H9 (cell line): ENCODE measurements at regions not wholly inside any gene's neighbourhood (a gene's known extent, or its start where the extent isn't known, plus 50 kb on each side); places are given as distances from the start of the nearest gene placed in this dataset.

Source experiments
- DNase-seq: peaks from one replicate; pipeline ENCODE4 v3.0.0-alpha.2; 2017
- H2AFZ ChIP-seq: one replicate; pipeline ENCODE4 v1.6.1; 2013; ENCODE audit warnings: mild to moderate bottlenecking, low read length, control low read depth, moderate library complexity
- H2AK5ac ChIP-seq: 2 replicates; pipeline ENCODE4 v1.6.1; 2013; ENCODE audit warnings: low read length, control low read depth, mixed read lengths; ENCODE audit not compliant: insufficient read length
- H2BK120ac ChIP-seq: one replicate; pipeline ENCODE4 v1.6.1; 2013; ENCODE audit warnings: low read depth, mild to moderate bottlenecking, low read length, control low read depth, inconsistent platforms; ENCODE audit not compliant: poor library complexity, severe bottlenecking
- H2BK12ac ChIP-seq: 2 replicates; pipeline ENCODE4 v1.6.1; 2013; ENCODE audit warnings: low read length, control low read depth, mixed read lengths, low read depth; ENCODE audit not compliant: insufficient read length
- H2BK15ac ChIP-seq: 2 replicates; pipeline ENCODE4 v1.6.1; 2013; ENCODE audit warnings: low read depth, low read length, control low read depth
- H2BK20ac ChIP-seq: one replicate; pipeline ENCODE4 v1.6.1; 2013; ENCODE audit warnings: low read depth, mild to moderate bottlenecking, low read length, control low read depth, inconsistent platforms; ENCODE audit not compliant: poor library complexity, severe bottlenecking
- H2BK5ac ChIP-seq: 2 replicates; pipeline ENCODE4 v1.6.1; 2013; ENCODE audit warnings: low read length, control low read depth, mixed read lengths; ENCODE audit not compliant: insufficient read length
- H3K14ac ChIP-seq: 2 replicates; pipeline ENCODE4 v1.6.1; 2013; ENCODE audit warnings: low read length, control low read depth; ENCODE audit not compliant: insufficient read depth
- H3K18ac ChIP-seq: 2 replicates; pipeline ENCODE4 v1.6.1; 2013; ENCODE audit warnings: low read depth, mild to moderate bottlenecking, mixed read lengths, low read length, control low read depth; ENCODE audit not compliant: insufficient read length
- H3K23ac ChIP-seq: 2 replicates; pipeline ENCODE4 v1.6.1; 2013; ENCODE audit warnings: low read length, control low read depth, mixed read lengths, low read depth; ENCODE audit not compliant: insufficient read length
- H3K23me2 ChIP-seq: 2 replicates; pipeline ENCODE4 v1.6.1; 2013; ENCODE audit warnings: low read depth, mild to moderate bottlenecking, mixed read lengths, low read length, control low read depth; ENCODE audit not compliant: insufficient read length, poor library complexity, severe bottlenecking
- H3K27ac ChIP-seq: 2 replicates; pipeline ENCODE4 v1.5.1; 2013; ENCODE audit warnings: low read length, control low read depth, mixed read lengths, low read depth; ENCODE audit not compliant: insufficient read length
- H3K27me3 ChIP-seq: 2 replicates; pipeline ENCODE4 v1.6.1; 2013; ENCODE audit warnings: low read length, control low read depth, inconsistent platforms; ENCODE audit not compliant: insufficient read depth
- H3K4ac ChIP-seq: 2 replicates; pipeline ENCODE4 v1.6.1; 2013; ENCODE audit warnings: low read depth, mild to moderate bottlenecking, control low read depth, inconsistent platforms, low read length, moderate library complexity
- H3K4me1 ChIP-seq: 2 replicates; pipeline ENCODE4 v1.6.1; 2013; ENCODE audit warnings: low read length, control low read depth, inconsistent platforms; ENCODE audit not compliant: insufficient read depth
- H3K4me2 ChIP-seq: 2 replicates; pipeline ENCODE4 v1.6.1; 2013; ENCODE audit warnings: low read length, control low read depth, mixed read lengths; ENCODE audit not compliant: insufficient read length, insufficient read depth
- H3K56ac ChIP-seq: 2 replicates; pipeline ENCODE4 v1.6.1; 2013; ENCODE audit warnings: low read depth, mild to moderate bottlenecking, mixed read lengths, low read length, control low read depth; ENCODE audit not compliant: insufficient read length
- H3K79me1 ChIP-seq: 2 replicates; pipeline ENCODE4 v1.6.1; 2013; ENCODE audit warnings: low read depth, mild to moderate bottlenecking, moderate library complexity, low read length, control low read depth, inconsistent platforms; ENCODE audit not compliant: insufficient read depth, poor library complexity, severe bottlenecking
- H3K79me2 ChIP-seq: 2 replicates; pipeline ENCODE4 v1.6.1; 2013; ENCODE audit warnings: low read length, control low read depth, inconsistent platforms; ENCODE audit not compliant: insufficient read depth
- H3K9ac ChIP-seq: 2 replicates; pipeline ENCODE4 v1.6.1; 2013; ENCODE audit warnings: low read length, control low read depth, mixed read lengths; ENCODE audit not compliant: insufficient read length; ENCODE audit errors: extremely low read depth
- H3K9me3 ChIP-seq: one replicate; pipeline ENCODE4 v1.6.1; 2013; ENCODE audit warnings: low read depth, low read length, inconsistent platforms; ENCODE audit not compliant: control insufficient read depth
- H3T11ph ChIP-seq: one replicate; pipeline ENCODE4 v1.6.1; 2013; ENCODE audit warnings: mild to moderate bottlenecking, low read length, control low read depth, inconsistent platforms
- H4K20me1 ChIP-seq: one replicate; pipeline ENCODE4 v1.6.1; 2013; ENCODE audit not compliant: control insufficient read depth, insufficient read length, insufficient read depth
- H4K5ac ChIP-seq: 2 replicates; pipeline ENCODE4 v1.6.1; 2013; ENCODE audit warnings: low read depth, mild to moderate bottlenecking, mixed read lengths, low read length, control low read depth; ENCODE audit not compliant: insufficient read length
- H4K8ac ChIP-seq: replicated peaks from 2 replicates; pipeline ENCODE4 v1.6.1; 2013; ENCODE audit warnings: low read length, control low read depth, mixed read lengths, low read depth; ENCODE audit not compliant: insufficient read length
- H4K91ac ChIP-seq: 2 replicates; pipeline ENCODE4 v1.6.1; 2013; ENCODE audit warnings: low read depth, mild to moderate bottlenecking, moderate library complexity, mixed read lengths, low read length, control low read depth; ENCODE audit not compliant: insufficient read length
- H3K27ac Mint-ChIP-seq, 3 experiments: 2 replicates in 2 of 3; 3 replicates in 1 of 3; pipeline ENCODE4 v1.8.0; 2020 to 2021; ENCODE audit warnings: mixed read lengths in 3 of 3, mild to moderate bottlenecking in 1 of 3, moderate library complexity in 1 of 3
- H3K27me3 Mint-ChIP-seq: 2 replicates; pipeline ENCODE4 v1.8.0; 2021; ENCODE audit warnings: low read depth, mild to moderate bottlenecking, moderate library complexity, mixed read lengths
- H3K36me3 Mint-ChIP-seq, 3 experiments: 2 replicates in 2 of 3; 3 replicates in 1 of 3; pipeline ENCODE4 v1.8.0; 2020 to 2021; ENCODE audit warnings: low read depth in 3 of 3, mixed read lengths in 3 of 3; ENCODE audit not compliant: insufficient read depth in 1 of 3
- H3K4me1 Mint-ChIP-seq, 2 experiments: 2 replicates each; pipeline ENCODE4 v1.8.0; 2020; ENCODE audit warnings: mixed read lengths in 2 of 2
- H3K4me3 Mint-ChIP-seq, 2 experiments: 2 replicates in 1 of 2; 3 replicates in 1 of 2; pipeline ENCODE4 v1.8.0; 2020 to 2021; ENCODE audit warnings: mild to moderate bottlenecking in 2 of 2, mixed read lengths in 2 of 2, moderate library complexity in 1 of 2
- H3K9me3 Mint-ChIP-seq, 2 experiments: 2 replicates in 1 of 2; 3 replicates in 1 of 2; pipeline ENCODE4 v1.8.0; 2020; ENCODE audit warnings: mild to moderate bottlenecking in 2 of 2, mixed read lengths in 2 of 2, moderate library complexity in 1 of 2
- CTCF ChIP-seq: fragments of 200-600 bp; sonication (generic); conservative IDR thresholded peaks from 3 replicates; pipeline ENCODE4 v1.8.0; 2021; ENCODE audit warnings: antibody characterized with exemption, mild to moderate bottlenecking
- WGBS: extraction: QIAGEN DNeasy Blood & Tissue Kit; methylation state at CpG from one replicate; pipeline ENCODE4 v1.1.7; 2013; ENCODE audit warnings: missing lambda C conversion rate, low lambda C conversion rate, mixed read lengths; ENCODE audit not compliant: insufficient read length; ENCODE audit errors: extremely low coverage; 5-methylcytosine and 5-hydroxymethylcytosine counted together

DNA sequence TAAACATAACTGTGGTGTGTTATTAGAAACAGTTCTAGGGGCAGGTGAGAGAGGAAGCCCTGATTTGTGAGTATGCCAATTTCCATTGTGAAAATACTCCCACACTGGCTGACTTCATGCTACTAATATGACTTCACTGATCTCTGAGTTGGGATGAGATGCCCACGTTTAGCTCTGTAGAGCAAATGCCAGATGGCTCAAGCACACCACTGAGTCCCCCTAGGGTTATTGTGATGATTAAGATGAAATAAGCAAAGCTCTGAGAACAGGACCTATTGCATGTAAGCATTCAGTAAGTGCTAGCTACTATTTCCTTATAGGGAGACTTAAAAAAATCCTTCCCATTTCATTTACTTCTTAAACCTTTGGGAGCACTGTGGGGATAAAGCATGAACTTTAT is 117.6 kb downstream of the CENPF start:
- WGBS = no CpG with 5 or more reads among the region's 1 CpG
- no peak overlapping the region for H3K9ac ChIP-seq
- TF ChIP-seq CTCF = no peak

More for the DNA sequence above, 117.6 kb downstream of the CENPF start:
- H3K79me2 ChIP-seq = no peaks in the 10 kb centered on the region
- H2BK12ac ChIP-seq = no peak overlapping the region
- no peak overlapping the region for H3K18ac ChIP-seq
- H3K23ac ChIP-seq = no peak overlapping the region
- DNase-seq = no peak
- H2AK5ac ChIP-seq = no peak overlapping the region
- no peaks in the 10 kb centered on the region for H3K27me3 Mint-ChIP-seq
- H3T11ph ChIP-seq = no peak overlapping the region
- no peaks in the 10 kb centered on the region for H3K27me3 ChIP-seq
- H3K4me3 Mint-ChIP-seq = no peak overlapping the region
- no peak overlapping the region for H3K27ac Mint-ChIP-seq
- no peaks in the 10 kb centered on the region for H3K79me1 ChIP-seq
- peaks cover 0 to 2% (median 0%) of the 10 kb centered on the region in 3 experiments; a peak in 1 of 7 replicates for H3K36me3 Mint-ChIP-seq
- no peak overlapping the region for H2BK20ac ChIP-seq
- no peaks in the 10 kb centered on the region for H4K20me1 ChIP-seq
- H3K23me2 ChIP-seq = no peaks in the 10 kb centered on the region
- no peak overlapping the region for H3K14ac ChIP-seq
- H3K27ac ChIP-seq = no peak overlapping the region
- H3K4me1 Mint-ChIP-seq = no peaks in the 10 kb centered on the region
- no peak overlapping the region for H4K91ac ChIP-seq
- H3K4me2 ChIP-seq = no peak overlapping the region
- H2BK15ac ChIP-seq = no peak overlapping the region
- H2AFZ ChIP-seq = no peak overlapping the region
- no peak overlapping the region for H3K56ac ChIP-seq
- H4K8ac ChIP-seq = no peak overlapping the region
- H2BK5ac ChIP-seq = no peak overlapping the region
- H4K5ac ChIP-seq = no peak overlapping the region
- no peak overlapping the region for H3K4ac ChIP-seq
- no peaks in the 10 kb centered on the region for H3K4me1 ChIP-seq
- H3K9me3 ChIP-seq = no peaks in the 10 kb centered on the region
- no peak overlapping the region for H2BK120ac ChIP-seq
- peaks cover 2 to 7% of the 10 kb centered on the region in 2 experiments; a peak in 2 of 5 replicates for H3K9me3 Mint-ChIP-seq
